SU-DHL-6 (cell line): ENCODE measurements at regions not wholly inside any gene's neighbourhood (a gene's known extent, or its start where the extent isn't known, plus 50 kb on each side); places are given as distances from the start of the nearest gene placed in this dataset.

Experiments used
- CTCF ChIP-seq: fragments of 200-600 bp; sonication (generic); IDR thresholded peaks from one replicate; pipeline ENCODE4 v1.5.1; 2017; ENCODE audit warnings: antibody characterized with exemption, mild to moderate bottlenecking, low read length, moderate library complexity; ENCODE audit not compliant: insufficient read depth, poor library complexity, severe bottlenecking
- EZH2phosphoT487 ChIP-seq: fragments of 200-600 bp; sonication (generic), shearing (Covaris generic); conservative IDR thresholded peaks from 2 replicates; pipeline ENCODE4 v1.6.1; 2018; ENCODE audit warnings: mild to moderate bottlenecking, antibody characterized with exemption, low read length, moderate library complexity, mixed read lengths

DNA sequence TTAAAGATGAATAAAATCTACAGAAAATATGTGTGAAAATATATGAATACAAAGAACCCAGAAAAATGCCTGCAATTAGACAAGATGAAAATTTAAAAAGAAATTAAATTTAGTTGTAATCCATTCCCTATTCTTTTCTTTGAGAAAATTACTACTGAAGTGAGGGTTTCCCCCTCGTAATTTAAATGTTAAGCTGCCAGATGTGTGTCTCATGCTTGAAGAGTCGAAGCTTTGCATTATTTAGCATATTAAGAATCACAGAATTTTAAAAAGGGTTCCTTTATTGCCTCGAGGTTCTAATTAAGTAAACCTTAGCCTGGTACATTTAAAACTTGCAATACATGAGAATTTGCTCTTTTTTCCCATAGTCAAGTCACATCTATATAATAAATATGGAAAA, 630.1 kb downstream of the TFAP2A start:
- TF ChIP-seq CTCF (no peak), EZH2phosphoT487 (no peak)
